ENCODE measurements at regions not wholly inside any gene's neighbourhood (a gene's known extent, or its start where the extent isn't known, plus 50 kb on each side); places are given as distances from the start of the nearest gene placed in this dataset.

- DNase-seq = no peak
These were observed 903.7 kb upstream of the USP15 start for GRCh38 chr12:61356485-61356884.

DNA sequence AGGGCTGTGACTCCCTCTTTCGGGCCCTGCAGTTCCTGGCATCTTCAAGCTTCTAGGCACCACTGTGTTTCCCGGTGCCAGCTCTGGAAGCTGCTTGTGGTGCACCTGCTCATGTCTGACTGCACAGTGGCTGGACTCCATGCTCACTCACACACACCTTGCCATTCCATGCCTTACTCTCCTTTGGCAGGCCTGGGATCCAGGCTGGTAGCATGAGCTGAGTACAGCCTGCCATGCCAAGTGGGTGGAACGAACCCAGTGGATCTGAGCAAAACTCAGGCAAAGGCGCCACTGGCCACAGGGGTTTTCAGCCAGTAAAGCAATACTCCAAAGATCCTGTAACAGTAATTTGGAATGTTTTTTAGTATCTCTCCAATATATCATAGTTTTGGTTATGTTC is 902.7 kb upstream of the USP15 start:
- DNase-seq = no peak

DNA sequence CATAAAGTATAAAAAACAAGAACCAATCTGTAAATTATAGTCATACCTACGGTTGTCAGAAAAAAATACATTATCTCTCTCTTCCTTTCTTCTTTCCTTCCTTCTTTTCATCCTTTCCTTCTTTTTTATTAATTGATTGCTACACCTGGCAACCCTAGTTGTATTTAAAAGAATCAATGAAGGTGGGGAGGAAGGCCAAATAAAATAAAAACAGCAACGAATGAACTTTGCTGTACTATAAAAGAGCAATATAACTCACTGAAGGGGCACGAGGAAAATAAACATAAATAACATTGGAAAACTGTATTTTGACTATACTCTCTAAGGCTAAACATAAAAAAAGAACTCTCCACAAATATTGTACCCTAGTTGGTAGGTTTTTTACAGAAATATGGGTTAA is 898.2 kb upstream of the USP15 start:
- DNase-seq = no peak

DNA sequence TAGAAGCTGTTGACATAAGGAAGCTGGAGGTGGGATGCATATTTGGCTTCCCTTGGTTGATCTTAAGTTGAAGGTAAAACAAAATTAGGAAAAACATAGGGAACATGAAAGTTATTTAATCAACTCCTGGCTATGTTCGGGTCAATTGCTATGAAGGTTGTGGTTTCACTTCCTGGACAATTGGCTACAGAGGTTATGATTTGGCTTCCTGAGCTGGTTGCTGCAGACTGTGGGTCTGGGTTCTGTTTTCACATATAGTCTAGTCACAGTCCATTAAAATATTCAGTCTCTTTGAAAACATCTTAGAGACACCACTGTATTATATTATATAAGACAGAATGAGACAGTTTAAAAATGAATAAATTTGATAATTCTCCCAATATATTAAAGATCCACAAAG is 895.2 kb upstream of the USP15 start:
- DNase-seq = no peak

DNA sequence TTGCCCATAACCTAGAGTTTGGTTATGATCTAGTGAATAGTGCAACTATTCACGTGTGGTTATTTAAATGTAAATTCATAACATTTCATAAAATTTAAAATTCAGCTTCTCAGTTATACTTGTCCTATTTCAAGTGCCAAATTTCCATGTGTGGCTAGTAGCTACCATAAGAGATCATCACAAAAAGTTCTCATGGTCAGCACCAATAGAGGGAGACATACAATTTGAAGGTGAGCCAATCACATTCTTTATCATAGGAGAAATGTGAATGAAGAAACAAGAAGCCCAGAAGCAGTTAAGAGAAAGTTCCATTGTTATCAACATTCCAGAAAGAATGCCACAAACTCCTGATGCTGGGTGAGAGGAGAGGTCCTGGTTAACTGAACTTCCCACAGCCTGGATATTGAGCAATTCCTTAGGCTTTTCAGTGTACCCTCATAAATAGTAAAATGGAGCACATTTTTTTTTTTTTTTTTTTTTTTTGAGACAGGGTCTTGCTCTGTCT is 892.9 kb upstream of the USP15 start:
- DNase-seq = no peak

DNA sequence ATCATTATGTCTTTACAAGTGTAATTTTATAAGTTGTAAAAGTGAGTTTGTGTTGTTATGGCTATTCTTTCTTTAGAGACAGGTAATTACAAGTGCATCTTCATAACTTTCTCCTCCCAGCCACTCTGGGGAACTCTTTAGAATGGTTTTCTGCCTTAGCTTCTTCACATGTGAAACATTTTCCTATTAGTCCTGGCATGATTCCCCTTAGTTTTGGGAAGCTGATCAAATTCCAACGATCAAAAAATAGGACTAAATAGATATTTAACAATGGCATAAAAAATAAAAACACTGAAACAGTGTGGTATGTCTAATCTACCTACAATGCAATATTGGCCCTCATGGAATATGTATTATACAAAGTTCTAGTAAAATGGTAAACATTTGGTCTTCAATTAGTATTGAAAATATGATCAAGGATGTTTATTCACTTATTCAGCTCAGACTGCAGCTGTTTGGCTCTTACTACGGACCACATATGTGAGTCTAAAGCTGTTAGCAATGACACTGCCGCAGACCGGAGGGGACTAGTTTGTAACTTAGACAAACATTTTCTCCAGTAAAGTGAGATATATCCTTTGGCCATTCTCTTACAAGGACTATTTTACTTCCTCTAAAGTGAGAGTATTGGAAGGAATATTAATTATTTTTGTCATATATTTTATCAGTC is 890.8 kb upstream of the USP15 start:
- DNase-seq = no peak

DNA sequence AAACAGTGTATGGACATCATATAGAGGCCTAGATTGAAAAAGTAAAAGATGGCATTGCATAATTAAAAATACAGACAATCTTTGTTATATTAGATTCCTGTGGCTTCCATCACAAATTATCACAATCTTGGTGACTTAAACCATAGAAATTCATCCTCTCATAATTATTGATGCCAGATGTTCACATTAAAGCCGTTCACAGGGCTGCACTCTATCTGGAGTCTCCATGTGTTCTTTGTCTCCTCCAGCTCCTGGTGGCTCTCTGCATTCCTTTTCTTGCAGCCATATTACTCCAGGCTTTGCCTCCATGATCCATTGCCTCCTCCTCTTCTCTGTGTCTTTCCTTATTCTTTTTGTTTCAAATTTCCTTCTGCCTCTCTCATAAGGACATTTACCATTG is 875.7 kb upstream of the USP15 start:
- DNase-seq = no peak

DNA sequence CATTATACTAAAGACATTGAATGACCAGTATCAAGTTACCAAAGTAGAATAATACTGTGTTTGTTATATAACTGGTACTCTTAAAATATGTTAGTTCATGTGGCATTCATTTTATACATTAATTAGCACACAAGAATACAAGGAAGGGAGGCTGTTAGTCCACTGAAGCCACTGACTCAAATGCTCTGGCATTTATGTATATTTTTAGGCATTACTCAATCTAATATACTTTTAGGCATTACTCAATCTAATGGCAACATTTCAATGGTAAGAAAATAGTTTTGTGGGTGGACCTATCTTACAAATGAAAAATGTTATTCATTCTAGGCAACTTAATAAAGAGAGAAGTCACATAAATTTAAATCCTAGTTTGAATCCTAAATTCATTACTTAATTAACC is 874.4 kb upstream of the USP15 start:
- no peak for DNase-seq

- DNase-seq = no peak
These were observed 862.5 kb upstream of the USP15 start for GRCh38 chr12:61397668-61398067.

DNA sequence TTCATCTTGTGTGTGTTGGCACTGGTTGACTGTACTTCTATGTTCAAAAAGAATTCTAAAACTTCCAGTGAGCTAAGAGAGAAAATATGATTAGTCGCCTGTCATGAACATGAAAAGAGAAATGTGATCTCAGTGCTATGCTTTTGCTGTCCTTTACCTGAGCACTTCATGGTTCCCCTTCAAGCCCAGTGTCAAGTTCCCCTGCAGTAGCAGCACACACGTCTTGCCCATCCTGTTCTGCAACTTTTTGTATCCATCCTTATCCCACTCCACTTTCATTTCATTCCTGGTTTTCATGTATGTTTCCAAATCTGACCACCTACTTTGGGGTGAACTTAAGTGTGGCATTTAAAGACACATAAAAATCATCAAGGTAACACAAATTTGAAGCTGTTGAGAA is 848.0 kb upstream of the USP15 start:
- DNase-seq = no peak

GRCh38 chr12:61414470-61414869 is 845.7 kb upstream of the USP15 start:
- no peak for DNase-seq

GRCh38 chr12:61422786-61423185 is 837.4 kb upstream of the USP15 start:
- no peak for DNase-seq

- no peak for DNase-seq
These were observed 808.1 kb upstream of the USP15 start for GRCh38 chr12:61452076-61452475.

DNA sequence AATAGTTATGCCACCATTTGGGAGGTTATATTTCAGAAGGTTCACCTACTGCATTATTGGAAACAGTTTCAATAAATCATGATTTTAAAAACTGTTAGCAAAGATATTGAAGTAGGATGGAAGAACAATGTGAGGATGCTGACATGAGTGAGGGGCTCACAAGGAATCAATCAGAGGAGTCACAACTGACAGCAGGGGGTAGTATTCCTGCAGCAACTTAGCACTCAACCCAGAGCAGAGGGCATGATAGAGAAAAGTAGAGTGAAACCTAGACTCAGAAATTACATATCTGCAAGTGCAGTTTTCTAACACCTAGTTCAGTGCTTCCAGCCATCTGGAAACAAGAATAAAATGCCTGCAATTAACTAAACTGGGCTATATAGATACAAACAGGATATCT is 772.5 kb upstream of the USP15 start:
- DNase-seq = no peak

GRCh38 chr12:61490526-61491498 is 769.4 kb upstream of the USP15 start:
- DNase-seq = no peak

DNA sequence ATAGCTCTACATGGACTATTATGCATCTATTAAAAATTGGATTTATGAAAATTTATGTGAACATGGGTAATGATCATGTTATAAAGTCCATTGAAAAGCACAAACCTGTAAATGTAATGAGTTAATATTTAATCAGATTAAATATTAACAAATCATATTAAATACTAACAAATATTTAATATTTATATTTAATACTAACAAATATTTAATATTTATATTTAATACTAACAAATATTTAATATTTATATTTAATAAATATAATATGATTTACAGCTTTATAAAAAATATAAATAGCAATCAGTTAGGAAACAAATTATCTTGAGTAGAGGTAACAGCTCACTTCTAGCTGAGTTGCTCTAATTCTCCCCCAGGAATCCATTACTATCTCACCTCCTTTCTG is 758.0 kb upstream of the USP15 start:
- DNase-seq = no peak

DNA sequence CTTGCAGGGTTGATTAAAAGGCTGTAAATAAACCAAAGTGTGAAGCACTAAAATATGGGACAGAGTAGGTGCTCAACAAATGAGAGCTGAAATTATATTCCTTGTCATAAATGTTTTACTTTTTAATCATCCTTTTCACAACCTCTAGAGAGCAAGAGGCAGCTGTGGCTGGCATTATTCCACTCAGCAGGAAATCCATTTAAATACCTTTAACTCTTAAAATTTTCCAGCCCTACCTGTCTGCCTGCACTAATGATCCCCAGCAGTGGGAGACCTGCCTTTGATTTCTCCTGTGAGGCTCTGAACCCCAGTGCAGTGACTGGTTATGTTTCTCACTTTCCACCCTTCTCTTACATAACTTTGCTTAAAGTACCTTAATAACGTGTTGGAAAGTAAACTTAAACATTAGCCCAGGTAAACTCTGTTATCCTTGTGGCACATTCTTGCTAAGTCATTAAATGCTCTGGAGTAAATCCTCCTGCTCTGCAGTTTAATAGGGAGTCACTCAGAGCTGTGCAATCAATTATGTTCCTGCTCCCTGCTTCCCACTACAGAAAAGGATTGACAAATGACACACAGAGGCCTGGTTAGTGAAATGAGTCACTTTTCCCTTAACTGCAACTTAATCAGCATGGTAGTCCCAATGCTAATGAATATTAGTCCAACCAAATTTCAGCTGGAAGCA is 755.7 kb upstream of the USP15 start:
- DNase-seq = no peak

GRCh38 chr12:61513499-61513898 is 746.7 kb upstream of the USP15 start:
- no peak for DNase-seq

- no peak for DNase-seq
These were observed 746.2 kb upstream of the USP15 start for GRCh38 chr12:61514016-61514415.

GRCh38 chr12:61521258-61521657 is 738.9 kb upstream of the USP15 start:
- DNase-seq = no peak

DNA sequence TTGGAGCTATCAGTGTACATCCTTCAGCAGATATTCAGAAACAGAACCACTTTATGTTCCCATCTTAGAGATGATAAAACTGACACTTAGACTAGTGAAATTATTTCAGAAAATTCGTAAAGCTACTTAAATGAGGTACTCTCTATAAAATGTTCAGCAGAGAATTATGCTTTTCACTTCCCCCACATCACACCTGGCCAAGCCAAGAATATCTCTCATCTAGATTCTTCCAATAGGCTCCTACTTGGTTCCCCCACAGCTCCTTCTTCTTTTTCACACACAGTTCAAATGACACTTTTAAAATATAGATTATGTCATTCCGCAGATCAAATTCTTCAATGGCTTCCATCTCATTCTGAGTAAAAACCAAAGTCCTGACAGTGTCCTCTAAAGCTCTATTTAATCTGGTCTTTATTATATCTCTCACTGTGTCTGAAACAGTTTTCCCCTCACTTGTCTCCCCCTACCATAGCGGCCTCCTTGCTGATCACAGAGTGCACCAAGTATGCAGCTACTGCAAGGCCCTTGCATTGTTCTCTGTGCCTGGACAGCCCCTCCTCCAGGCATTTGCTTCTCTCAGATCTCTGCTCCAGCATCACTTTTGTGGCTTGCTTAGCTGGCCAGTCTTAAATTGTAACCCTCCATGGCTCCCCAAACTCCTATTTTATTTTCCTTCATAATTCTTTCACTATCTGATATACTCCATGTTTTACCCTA is 736.8 kb upstream of the USP15 start:
- DNase-seq = no peak

DNA sequence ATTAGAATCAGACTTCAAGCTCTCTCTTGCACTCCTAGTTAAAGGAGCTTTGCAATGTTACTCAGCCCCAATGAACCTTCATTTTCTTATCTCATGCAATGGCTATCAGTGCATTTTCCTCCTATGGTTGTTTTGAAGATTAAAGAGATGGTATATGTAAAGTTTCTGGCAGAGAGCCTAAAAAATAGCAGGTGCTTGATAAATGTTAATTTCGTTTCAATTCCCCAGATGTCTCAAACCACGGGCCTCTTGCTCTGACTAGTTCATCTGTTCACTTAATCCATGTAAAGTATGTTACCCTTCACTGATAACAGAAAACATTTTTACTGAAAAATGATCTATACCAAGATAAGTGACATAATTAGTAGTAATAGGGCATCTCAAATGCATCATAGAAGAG is 735.4 kb upstream of the USP15 start:
- no peak for DNase-seq

GRCh38 chr12:61525331-61525730 is 734.9 kb upstream of the USP15 start:
- no peak for DNase-seq
